Activated T-cell treated with anti-CD3 and anti-CD28 coated beads, Interleukin-2, amount 50 U/mL, for 4 hours (primary cell): ENCODE measurements at regions not wholly inside any gene's neighbourhood (a gene's known extent, or its start where the extent isn't known, plus 50 kb on each side); places are given as distances from the start of the nearest gene placed in this dataset.
"Not testable (repeated sequence)": the region's sequence is repeated elsewhere in the genome, so short reads cannot be mapped to it uniquely, and the experiment has no call there.

Experiments
- ATAC-seq, 2 donors: fragments of 200-7000 bp; cut with Tn5 transposase; one replicate each; pipeline ENCODE4 v1.10.0; 2021
- DNase-seq: peaks from one replicate; pipeline ENCODE4 v3.0.0-alpha.2; 2020
- H3K27me3 Mint-ChIP-seq: one replicate; pipeline ENCODE4 v1.8.0; 2021; ENCODE audit warnings: low read depth, mixed read lengths
- H3K36me3 Mint-ChIP-seq: one replicate; pipeline ENCODE4 v1.8.0; 2022; ENCODE audit warnings: mixed read lengths; ENCODE audit not compliant: insufficient read depth
- H3K4me1 Mint-ChIP-seq: one replicate; pipeline ENCODE4 v1.8.0; 2021; ENCODE audit warnings: low read depth, mixed read lengths
- H3K4me3 Mint-ChIP-seq: one replicate; pipeline ENCODE4 v1.8.0; 2021; ENCODE audit warnings: mild to moderate bottlenecking, moderate library complexity, mixed read lengths
- H3K9me3 Mint-ChIP-seq: one replicate; pipeline ENCODE4 v1.8.0; 2021; ENCODE audit warnings: mixed read lengths

- Mint-ChIP-seq H3K4me1 (no peaks in the 10 kb centered on the region), H3K4me3 (no peak overlapping the region), H3K9me3 (no peaks in the 10 kb centered on the region), H3K27me3 (no peaks in the 10 kb centered on the region), H3K36me3 (no peaks in the 10 kb centered on the region)
- DNase-seq (no peak), ATAC-seq (no peak)
Measured at GRCh38 chrX:14362721-14363120, 166.6 kb upstream of the GLRA2 start.

DNA sequence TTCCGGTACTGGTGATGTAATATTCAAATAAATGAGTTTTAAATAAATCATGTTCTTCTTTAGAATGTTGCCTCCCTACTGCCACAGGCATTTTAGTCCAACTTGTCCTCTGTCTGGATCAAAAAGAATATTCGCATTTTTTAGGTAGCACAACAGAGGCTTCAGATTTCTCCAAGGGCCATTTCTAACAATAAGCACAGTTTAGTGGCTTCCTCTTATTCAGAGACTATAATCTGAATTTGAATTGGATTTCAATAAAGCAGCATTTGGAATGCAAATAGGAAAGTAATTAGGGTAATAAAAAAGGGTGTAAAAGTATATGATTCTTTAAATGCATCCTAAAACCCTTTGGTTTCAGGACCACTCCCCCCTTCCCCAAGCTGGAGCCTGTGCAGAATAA, 167.9 kb upstream of the GLRA2 start:
- no peaks in the 10 kb centered on the region for H3K9me3 Mint-ChIP-seq
- H3K4me3 Mint-ChIP-seq = no peak overlapping the region
- DNase-seq = no peak
- ATAC-seq = no peak
- H3K4me1 Mint-ChIP-seq = no peaks in the 10 kb centered on the region
- H3K27me3 Mint-ChIP-seq = no peaks in the 10 kb centered on the region
- no peaks in the 10 kb centered on the region for H3K36me3 Mint-ChIP-seq

DNA sequence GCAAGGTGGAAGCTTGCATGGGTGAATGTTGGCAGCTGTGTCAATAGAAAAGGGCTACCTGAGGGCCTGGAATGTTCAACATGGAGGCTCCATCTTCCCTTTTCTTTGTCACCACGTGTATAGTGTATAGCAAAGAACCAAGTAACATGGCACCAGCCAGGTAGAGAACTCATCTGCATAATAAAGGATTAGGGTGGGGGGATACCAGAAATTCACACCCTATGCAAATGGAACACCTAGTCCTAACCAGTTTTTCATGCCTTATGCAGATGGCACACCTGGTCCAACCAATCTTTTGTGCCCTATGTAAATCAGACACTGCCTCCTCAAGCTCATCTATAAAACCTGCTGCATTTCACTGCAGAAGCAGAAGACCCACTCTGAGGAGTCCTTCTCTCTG, 169.6 kb upstream of the GLRA2 start:
- DNase-seq (no peak), ATAC-seq (no peak)
- H3K36me3 Mint-ChIP-seq = no peaks in the 10 kb centered on the region
- H3K4me1 Mint-ChIP-seq = no peaks in the 10 kb centered on the region
- H3K9me3 Mint-ChIP-seq = no peaks in the 10 kb centered on the region
- no peaks in the 10 kb centered on the region for H3K27me3 Mint-ChIP-seq
- H3K4me3 Mint-ChIP-seq = no peak overlapping the region

GRCh38 chrX:14359316-14359715, 170.0 kb upstream of the GLRA2 start:
- H3K4me3 Mint-ChIP-seq = no peak overlapping the region
- H3K36me3 Mint-ChIP-seq = no peaks in the 10 kb centered on the region
- H3K27me3 Mint-ChIP-seq = no peaks in the 10 kb centered on the region
- H3K4me1 Mint-ChIP-seq = no peaks in the 10 kb centered on the region
- DNase-seq (no peak), ATAC-seq (no peak)
- no peaks in the 10 kb centered on the region for H3K9me3 Mint-ChIP-seq

DNA sequence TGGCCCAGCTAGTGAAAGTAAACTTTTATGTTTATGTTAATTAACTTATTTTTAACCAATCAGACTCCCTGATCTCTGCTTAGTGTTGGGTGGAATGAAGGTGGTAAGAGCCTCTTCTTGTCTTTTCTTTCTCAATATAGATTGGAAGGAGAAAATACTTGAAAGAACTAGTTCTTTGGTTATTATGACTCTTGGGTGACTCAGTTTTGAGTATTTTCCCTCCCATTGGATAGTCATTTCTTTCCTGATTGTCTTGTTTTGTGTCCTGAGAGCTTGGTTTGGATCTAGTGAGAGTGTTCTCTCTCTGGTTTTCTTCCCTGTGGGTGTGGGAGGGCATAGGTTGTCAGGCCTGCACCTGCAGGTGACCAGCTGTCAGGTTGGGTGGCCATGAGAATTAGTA, 172.0 kb upstream of the GLRA2 start:
- Mint-ChIP-seq H3K27me3 (no peaks in the 10 kb centered on the region), H3K4me1 (no peaks in the 10 kb centered on the region), H3K4me3 (no peak overlapping the region), H3K9me3 (no peaks in the 10 kb centered on the region), H3K36me3 (no peaks in the 10 kb centered on the region)
- DNase-seq (no peak), ATAC-seq (no peak)

GRCh38 chrX:14356401-14356800, 172.9 kb upstream of the GLRA2 start:
- H3K36me3 Mint-ChIP-seq = no peaks in the 10 kb centered on the region
- DNase-seq = no peak

DNA sequence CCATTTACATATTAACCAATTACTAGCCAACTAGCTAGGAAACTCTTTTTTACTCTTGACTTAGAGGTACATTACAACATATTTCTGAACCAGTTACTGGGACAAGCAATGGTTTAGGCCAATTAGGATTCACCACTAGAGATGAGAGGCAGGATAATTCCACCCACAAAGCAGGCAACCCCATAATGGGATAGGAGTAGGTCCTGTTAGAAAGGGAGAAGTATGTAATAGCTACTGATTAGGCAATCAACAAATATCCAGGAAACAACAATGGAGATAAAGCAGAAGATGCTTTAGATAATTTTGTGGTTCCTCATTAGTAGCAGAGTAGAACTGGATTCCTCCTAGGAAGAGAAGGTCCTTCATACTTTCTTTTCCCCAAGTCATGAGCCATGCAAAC, 173.8 kb upstream of the GLRA2 start:
- H3K4me3 Mint-ChIP-seq = no peak overlapping the region
- ATAC-seq (no peak), DNase-seq (no peak)
- H3K36me3 Mint-ChIP-seq = no peaks in the 10 kb centered on the region
- no peaks in the 10 kb centered on the region for H3K9me3 Mint-ChIP-seq
- no peaks in the 10 kb centered on the region for H3K4me1 Mint-ChIP-seq
- H3K27me3 Mint-ChIP-seq = no peaks in the 10 kb centered on the region

More at GRCh38 chrX:14356401-14356800, 172.9 kb upstream of the GLRA2 start:
- no peaks in the 10 kb centered on the region for H3K4me1 Mint-ChIP-seq
- no peaks in the 10 kb centered on the region for H3K9me3 Mint-ChIP-seq
- H3K4me3 Mint-ChIP-seq = no peak overlapping the region
- H3K27me3 Mint-ChIP-seq = no peaks in the 10 kb centered on the region
- ATAC-seq = no peak

GRCh38 chrX:14354521-14354920, 174.8 kb upstream of the GLRA2 start:
- H3K27me3 Mint-ChIP-seq = peaks cover 2% of the 10 kb centered on the region
- DNase-seq (no peak), ATAC-seq (no peak)
- H3K4me1 Mint-ChIP-seq = no peaks in the 10 kb centered on the region
- H3K9me3 Mint-ChIP-seq = no peaks in the 10 kb centered on the region
- H3K4me3 Mint-ChIP-seq = no peak overlapping the region
- H3K36me3 Mint-ChIP-seq = no peaks in the 10 kb centered on the region

- DNase-seq (no peak), ATAC-seq (no peak)
- H3K9me3 Mint-ChIP-seq = no peaks in the 10 kb centered on the region
- peaks cover 2% of the 10 kb centered on the region for H3K27me3 Mint-ChIP-seq
- H3K4me3 Mint-ChIP-seq = no peak overlapping the region
- no peaks in the 10 kb centered on the region for H3K36me3 Mint-ChIP-seq
- no peaks in the 10 kb centered on the region for H3K4me1 Mint-ChIP-seq
Measured at GRCh38 chrX:14352511-14352910, 176.8 kb upstream of the GLRA2 start.

DNA sequence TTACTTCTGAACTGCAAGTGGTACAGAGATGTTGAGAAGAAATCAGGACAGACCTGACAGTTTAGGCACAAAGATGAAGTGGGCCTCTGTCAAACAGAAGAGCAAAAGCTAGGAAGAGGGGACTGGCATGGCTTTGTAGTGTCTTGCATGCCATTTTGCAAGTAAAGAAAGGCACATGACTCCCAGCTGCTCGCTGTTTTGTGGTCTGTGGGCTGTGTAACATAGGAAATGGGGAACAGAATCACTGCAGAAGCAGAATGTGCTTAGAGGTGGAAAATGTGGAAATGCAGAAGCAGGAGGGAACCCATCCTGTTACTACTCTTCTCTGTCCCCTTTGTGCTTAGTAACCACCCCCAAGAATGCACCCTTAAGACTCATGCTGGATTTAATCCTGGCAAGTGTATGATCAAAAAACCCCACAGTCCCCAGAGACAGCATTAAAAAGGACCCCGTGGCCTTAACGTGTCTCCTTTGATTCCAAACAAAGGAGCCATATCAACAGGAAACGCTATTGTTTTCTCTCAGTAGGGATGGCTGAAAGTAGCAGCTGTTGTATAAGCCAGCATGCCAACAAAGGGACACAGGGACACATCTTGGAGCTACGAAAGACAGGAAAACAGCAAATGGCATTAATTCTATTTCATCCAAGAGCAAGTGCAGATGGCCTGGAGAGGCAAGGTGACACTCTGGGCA, 177.6 kb upstream of the GLRA2 start:
- ATAC-seq = no peak
- peaks cover 2% of the 10 kb centered on the region for H3K27me3 Mint-ChIP-seq
- no peak for DNase-seq
- H3K4me3 Mint-ChIP-seq = no peak overlapping the region
- H3K36me3 Mint-ChIP-seq = no peaks in the 10 kb centered on the region
- no peaks in the 10 kb centered on the region for H3K4me1 Mint-ChIP-seq
- H3K9me3 Mint-ChIP-seq = no peaks in the 10 kb centered on the region

- H3K9me3 Mint-ChIP-seq = peaks cover 4% of the 10 kb centered on the region
- no peak for ATAC-seq
- H3K4me1 Mint-ChIP-seq = no peaks in the 10 kb centered on the region
- no peak for DNase-seq
- peaks cover 2% of the 10 kb centered on the region for H3K27me3 Mint-ChIP-seq
- H3K4me3 Mint-ChIP-seq = no peak overlapping the region
- no peaks in the 10 kb centered on the region for H3K36me3 Mint-ChIP-seq
Measured at GRCh38 chrX:14347523-14347922, 181.8 kb upstream of the GLRA2 start.

DNA sequence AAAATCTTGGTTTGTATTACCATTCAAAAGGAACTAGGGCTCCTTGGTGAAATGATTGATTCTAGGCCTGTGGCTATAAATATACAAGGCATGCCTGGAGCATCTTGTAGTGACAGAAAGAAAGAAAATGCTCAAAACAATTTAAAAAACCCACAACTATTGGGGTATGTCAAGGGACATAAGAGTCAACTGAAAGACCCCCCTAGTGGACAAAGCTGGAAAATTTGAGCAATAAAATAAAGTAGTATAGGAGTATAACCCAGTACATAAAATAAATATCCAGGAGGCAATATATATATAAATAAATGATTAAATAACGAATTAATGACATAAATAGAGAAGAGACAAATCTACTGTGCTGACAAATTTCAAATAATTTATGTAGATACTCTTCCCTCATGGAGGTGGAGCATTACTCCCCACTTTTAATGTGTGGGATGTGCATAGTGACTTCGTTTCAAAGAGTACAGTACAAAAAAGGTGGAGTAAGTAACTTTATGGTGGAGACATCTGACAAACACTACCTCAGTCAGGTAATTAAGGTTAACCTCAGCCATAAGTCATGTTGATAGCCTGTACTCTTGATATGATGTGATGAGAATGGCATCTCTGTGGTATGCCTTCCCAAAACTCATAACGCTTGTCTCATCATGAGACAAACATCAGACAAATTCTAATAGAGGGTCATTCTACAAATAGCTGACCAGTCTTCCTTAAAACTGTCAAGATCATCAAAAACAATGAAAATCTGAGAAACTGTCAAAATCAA, 185.0 kb upstream of the GLRA2 start:
- DNase-seq (no peak), ATAC-seq (no peak)
- Mint-ChIP-seq H3K9me3 (peaks cover 4% of the 10 kb centered on the region), H3K27me3 (no peaks in the 10 kb centered on the region), H3K36me3 (no peaks in the 10 kb centered on the region), H3K4me3 (no peak overlapping the region), H3K4me1 (no peaks in the 10 kb centered on the region)

DNA sequence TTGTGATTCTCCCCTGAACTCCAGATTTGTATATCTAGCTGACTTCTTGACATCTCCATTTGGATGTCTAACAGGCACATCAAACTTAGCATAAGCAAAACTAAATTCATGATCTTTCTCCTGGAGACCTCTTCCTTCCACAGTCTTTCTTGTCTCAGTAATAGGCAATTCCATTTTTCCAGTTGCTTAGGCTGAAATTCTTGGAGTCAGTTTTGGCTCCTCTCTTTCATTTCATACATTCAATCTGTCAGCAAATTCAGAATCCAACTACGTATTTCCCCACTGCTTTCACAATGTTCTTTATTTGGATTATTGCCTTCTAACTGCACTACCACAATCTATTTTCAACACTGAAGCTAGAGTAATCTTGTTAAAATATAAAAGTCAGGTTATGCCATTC, 219.9 kb upstream of the GLRA2 start:
- H3K4me3 Mint-ChIP-seq = no peak overlapping the region
- no peaks in the 10 kb centered on the region for H3K9me3 Mint-ChIP-seq
- no peaks in the 10 kb centered on the region for H3K4me1 Mint-ChIP-seq
- no peak for DNase-seq
- no peak for ATAC-seq
- no peaks in the 10 kb centered on the region for H3K36me3 Mint-ChIP-seq
- no peaks in the 10 kb centered on the region for H3K27me3 Mint-ChIP-seq

GRCh38 chrX:14308976-14309375, 220.4 kb upstream of the GLRA2 start:
- H3K9me3 Mint-ChIP-seq, H3K27me3 Mint-ChIP-seq, DNase-seq, H3K4me3 Mint-ChIP-seq, H3K4me1 Mint-ChIP-seq, ATAC-seq, H3K36me3 Mint-ChIP-seq: not testable (repeated sequence)

- H3K9me3 Mint-ChIP-seq = no peaks in the 10 kb centered on the region
Measured at GRCh38 chrX:14303891-14304290, 225.4 kb upstream of the GLRA2 start.

More at GRCh38 chrX:14303891-14304290, 225.4 kb upstream of the GLRA2 start:
- Mint-ChIP-seq H3K4me1 (no peaks in the 10 kb centered on the region), H3K36me3 (no peaks in the 10 kb centered on the region), H3K27me3 (no peaks in the 10 kb centered on the region), H3K4me3 (no peak overlapping the region)
- ATAC-seq (no peak), DNase-seq (no peak)
